Testis (tissue), 2 donors: ENCODE measurements at regions not wholly inside any gene's neighbourhood (a gene's known extent, or its start where the extent isn't known, plus 50 kb on each side); places are given as distances from the start of the nearest gene placed in this dataset.

Experiments used
- POLR2A ChIP-seq: fragments of 450-650 bp; IDR thresholded peaks from one replicate; pipeline ENCODE4 v1.6.1; 2017; ENCODE audit warnings: antibody characterized with exemption, mild to moderate bottlenecking, moderate library complexity
- TF ChIP-seq, protein P1 (sequence below), 3 experiments: fragments of 450-650 bp in 2 of 3; fragments of 200-600 bp in 1 of 3; sonication (generic) in 1 of 3; IDR thresholded peaks; one replicate each; pipeline ENCODE4 v1.5.1; 2016 to 2019; ENCODE audit warnings: antibody characterized with exemption in 3 of 3, mild to moderate bottlenecking in 2 of 3, moderate library complexity in 1 of 3

DNA sequence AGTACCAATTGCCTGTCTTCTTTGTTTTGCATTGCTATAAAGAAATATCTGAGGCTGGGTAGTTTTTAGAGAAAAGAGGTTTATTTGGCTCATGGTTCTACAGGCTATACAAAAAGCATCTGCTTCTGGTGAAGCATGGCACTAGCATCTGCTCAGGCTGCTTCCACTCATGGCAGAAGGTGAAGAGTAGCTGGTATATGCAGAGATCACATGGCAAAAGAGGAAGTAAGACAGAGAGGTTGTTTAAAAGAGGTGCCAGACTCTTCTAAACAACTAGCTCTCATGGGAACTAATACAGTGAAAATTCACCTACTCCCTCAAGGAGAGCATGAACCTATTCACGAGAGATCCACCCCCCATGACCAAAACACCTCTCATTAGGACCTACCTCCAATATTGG is 56.7 kb upstream of the GUCA2B start:
- TF ChIP-seq POLR2A = no peak
- TF ChIP-seq, protein P1, sequence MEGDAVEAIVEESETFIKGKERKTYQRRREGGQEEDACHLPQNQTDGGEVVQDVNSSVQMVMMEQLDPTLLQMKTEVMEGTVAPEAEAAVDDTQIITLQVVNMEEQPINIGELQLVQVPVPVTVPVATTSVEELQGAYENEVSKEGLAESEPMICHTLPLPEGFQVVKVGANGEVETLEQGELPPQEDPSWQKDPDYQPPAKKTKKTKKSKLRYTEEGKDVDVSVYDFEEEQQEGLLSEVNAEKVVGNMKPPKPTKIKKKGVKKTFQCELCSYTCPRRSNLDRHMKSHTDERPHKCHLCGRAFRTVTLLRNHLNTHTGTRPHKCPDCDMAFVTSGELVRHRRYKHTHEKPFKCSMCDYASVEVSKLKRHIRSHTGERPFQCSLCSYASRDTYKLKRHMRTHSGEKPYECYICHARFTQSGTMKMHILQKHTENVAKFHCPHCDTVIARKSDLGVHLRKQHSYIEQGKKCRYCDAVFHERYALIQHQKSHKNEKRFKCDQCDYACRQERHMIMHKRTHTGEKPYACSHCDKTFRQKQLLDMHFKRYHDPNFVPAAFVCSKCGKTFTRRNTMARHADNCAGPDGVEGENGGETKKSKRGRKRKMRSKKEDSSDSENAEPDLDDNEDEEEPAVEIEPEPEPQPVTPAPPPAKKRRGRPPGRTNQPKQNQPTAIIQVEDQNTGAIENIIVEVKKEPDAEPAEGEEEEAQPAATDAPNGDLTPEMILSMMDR (IDR thresholded peaks at IDR 0.05) = no peak
